HT1080 (cell line): ENCODE measurements at regions not wholly inside any gene's neighbourhood (a gene's known extent, or its start where the extent isn't known, plus 50 kb on each side); places are given as distances from the start of the nearest gene placed in this dataset.

Experiments
- DNase-seq: peaks from one replicate; pipeline ENCODE4 v3.0.0-alpha.2; 2015; ENCODE audit warnings: low read depth

- DNase-seq, result no peak
Observed at GRCh38 chr10:53013201-53013810, 240.7 kb upstream of the MBL2 start.

- no peak for DNase-seq
Observed at GRCh38 chr10:53009961-53010907, 237.7 kb upstream of the MBL2 start.

GRCh38 chr10:53007527-53007842, 234.9 kb upstream of the MBL2 start:
- DNase-seq, result no peak

- no peak for DNase-seq
Observed at GRCh38 chr10:53006663-53007526, 234.3 kb upstream of the MBL2 start.

- no peak for DNase-seq
Observed at GRCh38 chr10:53005612-53006345, 233.2 kb upstream of the MBL2 start.

GRCh38 chr10:53003094-53003493, 230.5 kb upstream of the MBL2 start:
- DNase-seq, result no peak

GRCh38 chr10:52999681-53000080, 227.1 kb upstream of the MBL2 start:
- no peak for DNase-seq

- DNase-seq, result no peak
Observed at GRCh38 chr10:52999258-52999657, 226.7 kb upstream of the MBL2 start.

GRCh38 chr10:52997007-52997406, 224.4 kb upstream of the MBL2 start:
- DNase-seq, result no peak

GRCh38 chr10:52994370-52994769, 221.8 kb upstream of the MBL2 start:
- DNase-seq, result no peak

GRCh38 chr10:52993109-52993508, 220.5 kb upstream of the MBL2 start:
- DNase-seq, result no peak

- DNase-seq, result no peak
Observed at GRCh38 chr10:52992567-52992966, 220.0 kb upstream of the MBL2 start.

- no peak for DNase-seq
Observed at GRCh38 chr10:52988923-52989322, 216.3 kb upstream of the MBL2 start.

- DNase-seq, result no peak
Observed at GRCh38 chr10:52986125-52986524, 213.5 kb upstream of the MBL2 start.

- DNase-seq, result no peak
Observed at GRCh38 chr10:52984169-52984568, 211.6 kb upstream of the MBL2 start.

- DNase-seq, result no peak
Observed at GRCh38 chr10:52979295-52979990, 206.9 kb upstream of the MBL2 start.

- DNase-seq, result no peak
Observed at GRCh38 chr10:52977581-52977980, 205.0 kb upstream of the MBL2 start.

- no peak for DNase-seq
Observed at GRCh38 chr10:52967806-52968795, 195.5 kb upstream of the MBL2 start.

GRCh38 chr10:52966904-52967303, 194.3 kb upstream of the MBL2 start:
- no peak for DNase-seq
